HG02870 (cell line): ENCODE measurements at regions not wholly inside any gene's neighbourhood (a gene's known extent, or its start where the extent isn't known, plus 50 kb on each side); places are given as distances from the start of the nearest gene placed in this dataset.
"Not testable (repeated sequence)": the region's sequence is repeated elsewhere in the genome, so short reads cannot be mapped to it uniquely, and the experiment has no call there.

ENCODE experiments used
- ATAC-seq: cut with Tn5 transposase; IDR thresholded peaks from one replicate; pipeline ENCODE4 v1.9.1; 2021; ENCODE audit warnings: mild to moderate bottlenecking, moderate library complexity; ENCODE audit not compliant: unreplicated experiment

- no peak for ATAC-seq
These were observed 98.7 kb upstream of the SEMA3D start for GRCh38 chr7:85285527-85285926.

GRCh38 chr7:85275204-85275603 lies 88.3 kb upstream of the SEMA3D start:
- no peak for ATAC-seq

- ATAC-seq: no peak
These were observed 87.6 kb upstream of the SEMA3D start for GRCh38 chr7:85274454-85274853.

- no peak for ATAC-seq
These were observed 76.0 kb upstream of the SEMA3D start for GRCh38 chr7:85262891-85263290.

- no peak for ATAC-seq
These were observed 74.5 kb upstream of the SEMA3D start for GRCh38 chr7:85261336-85261735.

GRCh38 chr7:85249787-85250186 lies 62.9 kb upstream of the SEMA3D start:
- ATAC-seq: not testable (repeated sequence)

GRCh38 chr7:85239109-85239508 lies 52.3 kb upstream of the SEMA3D start:
- no peak for ATAC-seq

GRCh38 chr7:85237721-85238120 lies 50.9 kb upstream of the SEMA3D start:
- ATAC-seq: no peak
